Heart left ventricle (tissue), 13 donors: ENCODE measurements at regions not wholly inside any gene's neighbourhood (a gene's known extent, or its start where the extent isn't known, plus 50 kb on each side); places are given as distances from the start of the nearest gene placed in this dataset.

Experiments
- CTCF ChIP-seq, 12 donors: fragments of 200-600 bp; sonication (generic) in 4 of 12; IDR thresholded peaks; one replicate each; pipeline versions ENCODE4 v1.5.0 to v1.8.0; 2018 to 2022; ENCODE audit warnings: antibody characterized with exemption in 12 of 12, mild to moderate bottlenecking in 5 of 12
- POLR2A ChIP-seq, 2 donors: fragments of 450-650 bp; IDR thresholded peaks; one replicate each; pipeline ENCODE4 v1.6.1; 2017; ENCODE audit warnings: antibody characterized with exemption in 2 of 2, mild to moderate bottlenecking in 2 of 2, moderate library complexity in 2 of 2
- donor health status: ischemic (EF 13 %, LVEDD 7.1; RV severe dilation, severe dysfunction).
- donor health status: DM: no; HTN: yes; CAD: no.
- donor health status: DM: no; HTN: no; CAD: no.
- donor health status: ischemic (EF 25% LVEDD 6.9; RV normal size, moderate dysfunction).
- donor health status: ischemic (EF 25% LVEDD 5.7; RV mildly dilated, moderate dysfunction).
- donor health status: ischemic (EF 35%, LVEDD 5.7; RV mildly dilated, moderate dysfunction).
- donor health status: nonischemic (EF 11% LVEDD 7.7; RV severe dilation, severe dysfunction).
- donor health status: DM: yes; HTN: yes; CAD: no.
- donor health status: PGD.
- donor health status: ischemic (EF 29% LVEDD 5.4; RV normal size, mild dysfunction).
- donor health status: nonischemic (EF 23%, LVEDD 6.1; RV moderate dilation, normal function).

GRCh38 chr18:46214435-46214834 is 110.2 kb downstream of the HAUS1 start:
- TF ChIP-seq POLR2A (IDR thresholded peaks at IDR 0.05) (no peak), CTCF (IDR thresholded peaks at IDR 0.05) (no peak)
